GM12878 (cell line): ENCODE measurements at regions not wholly inside any gene's neighbourhood (a gene's known extent, or its start where the extent isn't known, plus 50 kb on each side); places are given as distances from the start of the nearest gene placed in this dataset.

Experiments
- BCLAF1 ChIP-seq: fragments of 450-650 bp; IDR thresholded peaks from 2 replicates; pipeline ENCODE4 v1.6.1; 2017; ENCODE audit warnings: antibody characterized with exemption, mild to moderate bottlenecking, moderate library complexity
- DPF2 ChIP-seq: fragments of 450-650 bp; IDR thresholded peaks from 2 replicates; pipeline ENCODE4 v1.6.1; 2017; ENCODE audit warnings: mild to moderate bottlenecking
- KLF5 ChIP-seq: fragments of 450-650 bp; IDR thresholded peaks from 2 replicates; pipeline ENCODE4 v1.6.1; 2014; ENCODE audit warnings: mild to moderate bottlenecking; ENCODE audit not compliant: partially characterized antibody
- PML ChIP-seq: IDR thresholded peaks from 2 replicates; pipeline ENCODE4 v1.6.1; 2012; ENCODE audit warnings: low read length, inconsistent platforms
- RB1 ChIP-seq: fragments of 450-650 bp; formaldehyde crosslinking; IDR thresholded peaks from 2 replicates; pipeline ENCODE4 v1.6.1; 2017; ENCODE audit warnings: mild to moderate bottlenecking, borderline replicate concordance
- SUZ12 ChIP-seq: fragments of 200-600 bp; sonication (generic); IDR thresholded peaks from one replicate; pipeline ENCODE4 v1.6.1; 2018; ENCODE audit warnings: antibody characterized with exemption, mild to moderate bottlenecking; ENCODE audit not compliant: unreplicated experiment
- ZBTB11 ChIP-seq: fragments of 450-650 bp; formaldehyde crosslinking; IDR thresholded peaks from 2 replicates; pipeline ENCODE4 v1.5.0; 2022; ENCODE audit warnings: mild to moderate bottlenecking, missing genetic modification characterization
- TF ChIP-seq, protein P1 (sequence below): fragments of 450-650 bp; IDR thresholded peaks from 2 replicates; pipeline ENCODE4 v1.6.1; 2018; ENCODE audit warnings: mild to moderate bottlenecking, low read depth, moderate library complexity; ENCODE audit not compliant: partially characterized antibody
- TF ChIP-seq, protein P2 (sequence below): fragments of 150-350 bp; IDR thresholded peaks from 2 replicates; pipeline ENCODE4 v1.6.1; 2016; ENCODE audit warnings: low read depth, low read length

DNA sequence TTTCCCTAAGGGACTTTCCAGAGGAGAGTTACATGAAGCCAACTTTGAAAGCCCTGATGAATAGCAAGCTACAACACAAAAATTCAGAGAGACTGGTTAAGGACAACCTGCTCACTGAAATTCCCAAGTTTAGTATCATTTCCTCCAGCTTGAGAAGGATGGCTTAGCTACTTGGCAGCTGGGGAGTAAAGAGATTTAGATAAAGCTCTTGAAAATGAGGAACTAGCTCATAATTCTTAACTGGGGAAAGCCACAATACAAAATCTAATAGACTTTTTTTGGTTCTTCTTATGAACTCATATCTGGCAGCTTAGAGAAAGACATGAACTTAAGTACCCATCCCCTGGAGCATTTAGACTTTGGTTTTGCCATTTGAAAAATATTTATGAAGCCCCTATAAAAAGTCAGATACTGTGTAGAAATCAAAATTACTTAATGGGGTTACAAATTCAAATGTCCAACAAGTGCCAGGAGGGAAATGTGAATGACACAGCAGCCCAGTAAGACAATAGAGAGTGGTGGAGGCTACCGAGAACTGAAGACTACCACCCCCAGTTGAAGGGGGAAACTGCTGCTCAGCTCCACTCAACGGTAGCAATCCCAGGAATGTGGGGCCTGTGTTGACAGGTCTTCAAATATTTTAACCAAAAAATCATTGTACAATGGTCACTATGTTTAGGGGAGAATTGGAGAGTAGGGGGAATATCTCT lies 79.4 kb upstream of the ADRB2 start (continued):
- no peak for TF ChIP-seq ZBTB11 (CRISPR knock-in tag)
- TF ChIP-seq SUZ12, result no peak
- TF ChIP-seq PML, result no peak
- no peak for TF ChIP-seq BCLAF1
- 0 out of 2 replicates have a peak, but pooled peaks have one; percentile 22 for TF ChIP-seq DPF2
- TF ChIP-seq, protein P1, sequence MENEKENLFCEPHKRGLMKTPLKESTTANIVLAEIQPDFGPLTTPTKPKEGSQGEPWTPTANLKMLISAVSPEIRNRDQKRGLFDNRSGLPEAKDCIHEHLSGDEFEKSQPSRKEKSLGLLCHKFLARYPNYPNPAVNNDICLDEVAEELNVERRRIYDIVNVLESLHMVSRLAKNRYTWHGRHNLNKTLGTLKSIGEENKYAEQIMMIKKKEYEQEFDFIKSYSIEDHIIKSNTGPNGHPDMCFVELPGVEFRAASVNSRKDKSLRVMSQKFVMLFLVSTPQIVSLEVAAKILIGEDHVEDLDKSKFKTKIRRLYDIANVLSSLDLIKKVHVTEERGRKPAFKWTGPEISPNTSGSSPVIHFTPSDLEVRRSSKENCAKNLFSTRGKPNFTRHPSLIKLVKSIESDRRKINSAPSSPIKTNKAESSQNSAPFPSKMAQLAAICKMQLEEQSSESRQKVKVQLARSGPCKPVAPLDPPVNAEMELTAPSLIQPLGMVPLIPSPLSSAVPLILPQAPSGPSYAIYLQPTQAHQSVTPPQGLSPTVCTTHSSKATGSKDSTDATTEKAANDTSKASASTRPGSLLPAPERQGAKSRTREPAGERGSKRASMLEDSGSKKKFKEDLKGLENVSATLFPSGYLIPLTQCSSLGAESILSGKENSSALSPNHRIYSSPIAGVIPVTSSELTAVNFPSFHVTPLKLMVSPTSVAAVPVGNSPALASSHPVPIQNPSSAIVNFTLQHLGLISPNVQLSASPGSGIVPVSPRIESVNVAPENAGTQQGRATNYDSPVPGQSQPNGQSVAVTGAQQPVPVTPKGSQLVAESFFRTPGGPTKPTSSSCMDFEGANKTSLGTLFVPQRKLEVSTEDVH, result no peak
- TF ChIP-seq KLF5, result no peak
- TF ChIP-seq RB1, result no peak
- TF ChIP-seq, protein P2, sequence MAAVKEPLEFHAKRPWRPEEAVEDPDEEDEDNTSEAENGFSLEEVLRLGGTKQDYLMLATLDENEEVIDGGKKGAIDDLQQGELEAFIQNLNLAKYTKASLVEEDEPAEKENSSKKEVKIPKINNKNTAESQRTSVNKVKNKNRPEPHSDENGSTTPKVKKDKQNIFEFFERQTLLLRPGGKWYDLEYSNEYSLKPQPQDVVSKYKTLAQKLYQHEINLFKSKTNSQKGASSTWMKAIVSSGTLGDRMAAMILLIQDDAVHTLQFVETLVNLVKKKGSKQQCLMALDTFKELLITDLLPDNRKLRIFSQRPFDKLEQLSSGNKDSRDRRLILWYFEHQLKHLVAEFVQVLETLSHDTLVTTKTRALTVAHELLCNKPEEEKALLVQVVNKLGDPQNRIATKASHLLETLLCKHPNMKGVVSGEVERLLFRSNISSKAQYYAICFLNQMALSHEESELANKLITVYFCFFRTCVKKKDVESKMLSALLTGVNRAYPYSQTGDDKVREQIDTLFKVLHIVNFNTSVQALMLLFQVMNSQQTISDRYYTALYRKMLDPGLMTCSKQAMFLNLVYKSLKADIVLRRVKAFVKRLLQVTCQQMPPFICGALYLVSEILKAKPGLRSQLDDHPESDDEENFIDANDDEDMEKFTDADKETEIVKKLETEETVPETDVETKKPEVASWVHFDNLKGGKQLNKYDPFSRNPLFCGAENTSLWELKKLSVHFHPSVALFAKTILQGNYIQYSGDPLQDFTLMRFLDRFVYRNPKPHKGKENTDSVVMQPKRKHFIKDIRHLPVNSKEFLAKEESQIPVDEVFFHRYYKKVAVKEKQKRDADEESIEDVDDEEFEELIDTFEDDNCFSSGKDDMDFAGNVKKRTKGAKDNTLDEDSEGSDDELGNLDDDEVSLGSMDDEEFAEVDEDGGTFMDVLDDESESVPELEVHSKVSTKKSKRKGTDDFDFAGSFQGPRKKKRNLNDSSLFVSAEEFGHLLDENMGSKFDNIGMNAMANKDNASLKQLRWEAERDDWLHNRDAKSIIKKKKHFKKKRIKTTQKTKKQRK, result no peak
